BJ (cell line): ENCODE measurements at regions not wholly inside any gene's neighbourhood (a gene's known extent, or its start where the extent isn't known, plus 50 kb on each side); places are given as distances from the start of the nearest gene placed in this dataset.

Experiments used
- CTCF ChIA-PET: fragments of 350-600 bp; formaldehyde crosslinking; extraction: SDS; loops from one replicate; lab custom pipeline; 2021; ENCODE audit warnings: antibody characterized with exemption, inconsistent platforms; lab: Yijun Ruan, JAX
- POLR2A ChIA-PET: fragments of 300-600 bp; sonication (Branson Sonifier 250); formaldehyde crosslinking; extraction: SDS; loops from one replicate; lab custom pipeline; 2021; ENCODE audit warnings: antibody characterized with exemption; lab: Charles Lee
- DNase-seq: peaks from one replicate; pipeline ENCODE4 v3.0.0-alpha.2; 2011; ENCODE audit warnings: low read depth
- H3K27me3 ChIP-seq: 2 replicates; pipeline ENCODE4 v1.6.0; 2011; ENCODE audit warnings: low read length; ENCODE audit not compliant: control insufficient read depth, insufficient read depth
- H3K36me3 ChIP-seq: 2 replicates; pipeline ENCODE4 v1.5.1; 2011; ENCODE audit warnings: low read length; ENCODE audit not compliant: control insufficient read depth, insufficient read depth
- H3K4me3 ChIP-seq: 2 replicates; pipeline ENCODE4 v1.5.1; 2011; ENCODE audit warnings: low read depth, mild to moderate bottlenecking, control low read depth, low read length
- TF ChIP-seq, protein P1 (sequence below): IDR thresholded peaks from 2 replicates; pipeline ENCODE4 v1.5.1; 2011; ENCODE audit warnings: low read depth, mild to moderate bottlenecking, control low read depth, inconsistent platforms, low read length, moderate library complexity; ENCODE audit not compliant: insufficient read depth

DNA sequence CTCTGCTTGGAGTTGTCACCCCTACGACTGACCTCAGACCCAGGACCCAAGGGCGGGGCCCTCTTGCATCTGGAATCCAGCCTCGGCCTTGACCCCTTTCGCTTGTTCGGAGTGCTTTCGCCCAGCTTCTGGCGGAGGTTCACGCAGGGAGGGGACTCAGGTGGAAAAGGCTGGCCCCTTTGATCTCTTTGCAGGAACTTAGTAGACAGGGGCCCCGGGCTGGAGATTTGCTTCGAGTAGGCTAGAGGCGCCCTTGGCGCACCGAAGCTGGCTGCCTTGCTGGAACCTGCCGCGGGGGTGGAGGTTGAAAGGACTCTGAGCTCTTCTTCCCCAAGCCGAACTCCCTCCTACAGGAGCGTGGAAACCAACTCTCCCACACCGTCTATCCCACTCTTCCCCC, 255.1 kb downstream of the OTUD1 start:
- H3K36me3 ChIP-seq: no peaks in the 10 kb centered on the region
- H3K4me3 ChIP-seq: no peak overlapping the region
- ChIA-PET CTCF (no interaction called here), POLR2A (no interaction called here)
- no peak for DNase-seq
- TF ChIP-seq, protein P1, sequence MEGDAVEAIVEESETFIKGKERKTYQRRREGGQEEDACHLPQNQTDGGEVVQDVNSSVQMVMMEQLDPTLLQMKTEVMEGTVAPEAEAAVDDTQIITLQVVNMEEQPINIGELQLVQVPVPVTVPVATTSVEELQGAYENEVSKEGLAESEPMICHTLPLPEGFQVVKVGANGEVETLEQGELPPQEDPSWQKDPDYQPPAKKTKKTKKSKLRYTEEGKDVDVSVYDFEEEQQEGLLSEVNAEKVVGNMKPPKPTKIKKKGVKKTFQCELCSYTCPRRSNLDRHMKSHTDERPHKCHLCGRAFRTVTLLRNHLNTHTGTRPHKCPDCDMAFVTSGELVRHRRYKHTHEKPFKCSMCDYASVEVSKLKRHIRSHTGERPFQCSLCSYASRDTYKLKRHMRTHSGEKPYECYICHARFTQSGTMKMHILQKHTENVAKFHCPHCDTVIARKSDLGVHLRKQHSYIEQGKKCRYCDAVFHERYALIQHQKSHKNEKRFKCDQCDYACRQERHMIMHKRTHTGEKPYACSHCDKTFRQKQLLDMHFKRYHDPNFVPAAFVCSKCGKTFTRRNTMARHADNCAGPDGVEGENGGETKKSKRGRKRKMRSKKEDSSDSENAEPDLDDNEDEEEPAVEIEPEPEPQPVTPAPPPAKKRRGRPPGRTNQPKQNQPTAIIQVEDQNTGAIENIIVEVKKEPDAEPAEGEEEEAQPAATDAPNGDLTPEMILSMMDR: no peak
- H3K27me3 ChIP-seq: peaks cover 19% of the 10 kb centered on the region; the same call in 1 of the 2 replicates

DNA sequence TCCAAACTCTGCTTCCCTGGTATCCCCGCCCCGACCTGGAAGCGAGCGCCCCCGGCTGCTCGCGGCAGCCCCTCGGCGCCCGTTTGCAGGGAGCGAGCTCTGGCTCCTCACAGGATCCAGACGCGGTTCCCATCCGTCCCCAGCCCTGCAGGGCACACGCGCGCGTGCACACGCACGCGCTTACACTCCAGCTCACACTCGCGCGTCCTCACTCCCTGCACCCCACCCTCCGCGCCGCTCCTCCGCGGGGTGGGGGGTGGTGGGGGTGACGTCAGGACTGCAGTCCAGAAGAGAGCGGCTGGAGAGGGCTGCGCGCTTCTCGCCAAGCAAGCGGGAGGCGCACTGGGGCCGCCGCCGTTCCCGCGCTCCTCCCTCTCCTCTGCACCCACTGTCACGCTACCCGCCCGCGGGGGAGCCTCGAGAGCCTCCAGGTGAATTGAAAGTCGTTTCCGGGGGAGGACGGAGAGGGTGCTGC, 255.6 kb downstream of the OTUD1 start:
- CTCF ChIA-PET: no interaction called here
- TF ChIP-seq, protein P1: no peak
- Histone ChIP-seq H3K4me3 (no peak overlapping the region), H3K36me3 (no peaks in the 10 kb centered on the region), H3K27me3 (peaks cover 19% of the 10 kb centered on the region; the same call in 1 of the 2 replicates)
- DNase-seq: no peak
- POLR2A ChIA-PET: no interaction called here

DNA sequence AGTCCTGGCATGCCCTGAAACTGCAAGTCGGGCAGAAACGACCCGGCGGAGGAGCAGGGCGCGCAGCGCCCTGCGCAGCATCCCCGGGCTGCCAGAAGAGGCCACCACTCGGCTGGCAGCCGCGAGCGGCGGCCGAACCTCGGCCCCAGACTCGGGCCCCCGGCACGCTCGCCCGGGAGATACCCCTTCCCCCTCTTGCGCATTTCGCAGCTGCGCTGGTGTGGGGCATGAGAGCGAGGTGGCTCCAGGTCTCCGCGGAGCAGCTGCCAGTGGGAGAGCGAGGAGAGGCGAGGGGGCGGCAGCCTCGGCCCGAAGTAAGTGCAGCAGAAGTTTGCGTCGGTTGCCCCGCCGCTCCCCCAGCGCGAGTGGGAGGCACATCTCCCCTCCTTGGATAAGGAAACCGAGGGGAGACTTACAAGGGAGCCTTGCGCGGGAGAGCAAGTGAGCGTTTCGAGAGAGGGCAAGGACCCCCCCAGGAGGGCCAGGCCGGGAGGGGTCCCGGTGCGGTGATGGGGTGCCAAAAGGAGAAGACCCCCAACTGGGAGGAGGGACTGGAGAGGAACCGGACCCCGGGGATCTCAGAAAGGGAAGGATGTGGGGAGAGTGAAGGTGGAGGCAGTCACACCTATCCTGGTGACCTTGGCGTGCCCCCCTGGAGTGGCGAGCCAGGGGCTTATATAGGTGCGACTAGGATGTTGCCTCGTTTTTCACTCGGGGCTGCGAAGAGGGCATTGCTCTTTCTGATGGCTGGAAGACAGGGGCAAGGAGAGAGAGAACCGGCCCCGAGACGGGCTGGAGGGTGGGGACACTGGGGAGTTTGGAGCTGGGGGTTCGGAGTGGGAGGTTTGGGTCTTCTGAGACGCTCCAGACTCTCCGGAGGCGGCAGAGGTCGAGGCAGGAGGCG, 256.3 kb downstream of the OTUD1 start:
- H3K4me3 ChIP-seq: no peak overlapping the region
- ChIA-PET POLR2A (no interaction called here), CTCF (no interaction called here)
- H3K36me3 ChIP-seq: no peaks in the 10 kb centered on the region
- TF ChIP-seq, protein P1: no peak
- H3K27me3 ChIP-seq: peaks cover 19% of the 10 kb centered on the region; the same call in 1 of the 2 replicates
- DNase-seq: no peak

DNA sequence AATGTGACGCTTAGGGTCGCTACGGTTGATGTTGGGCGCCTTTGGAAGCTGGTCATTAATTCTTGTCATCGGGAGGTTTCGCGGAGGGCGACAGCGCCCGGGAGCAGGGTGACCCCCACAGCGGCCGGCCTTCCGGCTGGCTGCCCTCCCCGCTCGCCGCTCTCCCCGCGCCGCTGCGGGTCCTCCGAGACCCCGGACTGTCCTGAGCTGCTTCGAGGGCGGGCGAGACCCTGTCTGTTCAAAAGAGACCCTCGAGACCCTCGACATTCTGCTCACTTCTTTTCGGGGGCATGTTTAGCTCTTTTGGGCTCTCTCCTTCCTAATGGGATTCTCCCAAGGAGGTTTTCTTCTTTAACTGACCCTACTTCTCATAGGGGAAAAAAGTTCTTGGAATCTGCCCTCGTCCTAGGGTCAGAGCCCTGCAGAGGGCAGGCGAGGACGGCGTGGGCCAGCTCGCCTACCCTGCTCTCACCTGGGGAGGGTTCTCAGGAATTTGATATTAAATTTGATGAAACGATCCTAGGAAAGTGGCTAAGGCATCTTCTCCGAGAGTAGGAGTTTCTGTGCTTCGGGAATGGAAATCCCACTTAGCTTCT, 257.0 kb downstream of the OTUD1 start:
- Histone ChIP-seq H3K27me3 (peaks cover 19% of the 10 kb centered on the region; the same call in 1 of the 2 replicates), H3K36me3 (no peaks in the 10 kb centered on the region), H3K4me3 (no peak overlapping the region)
- DNase-seq: no peak
- CTCF ChIA-PET: no interaction called here
- TF ChIP-seq, protein P1: no peak
- POLR2A ChIA-PET: no interaction called here

DNA sequence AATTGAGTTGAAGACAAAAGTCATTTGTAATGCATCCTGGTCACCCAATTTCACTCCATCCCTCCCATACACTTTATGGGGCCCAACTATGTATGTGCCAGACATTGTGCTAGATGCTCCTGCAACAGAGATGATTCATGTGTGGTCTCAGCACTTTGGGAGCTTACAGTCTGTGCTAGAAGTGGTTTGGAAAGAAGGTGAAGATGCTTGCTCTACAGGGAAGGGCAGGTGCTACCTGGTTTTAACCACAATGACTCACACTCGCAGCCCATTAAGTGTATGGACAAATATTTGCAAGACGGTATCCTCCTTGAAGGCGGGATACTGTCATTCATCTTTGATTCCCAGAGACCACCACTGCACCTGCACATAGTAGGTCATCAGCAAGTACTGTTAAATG, 257.6 kb downstream of the OTUD1 start:
- peaks cover 19% of the 10 kb centered on the region; the same call in 1 of the 2 replicates for H3K27me3 ChIP-seq
- TF ChIP-seq, protein P1: no peak
- H3K36me3 ChIP-seq: no peaks in the 10 kb centered on the region
- no peak overlapping the region for H3K4me3 ChIP-seq
- ChIA-PET CTCF (no interaction called here), POLR2A (no interaction called here)
- no peak for DNase-seq
